Renal cortical epithelial cell (primary cell): ENCODE measurements at regions not wholly inside any gene's neighbourhood (a gene's known extent, or its start where the extent isn't known, plus 50 kb on each side); places are given as distances from the start of the nearest gene placed in this dataset.

ENCODE experiments used
- DNase-seq: peaks from one replicate; pipeline ENCODE4 v3.0.0-alpha.2; 2011; ENCODE audit warnings: low read depth

DNA sequence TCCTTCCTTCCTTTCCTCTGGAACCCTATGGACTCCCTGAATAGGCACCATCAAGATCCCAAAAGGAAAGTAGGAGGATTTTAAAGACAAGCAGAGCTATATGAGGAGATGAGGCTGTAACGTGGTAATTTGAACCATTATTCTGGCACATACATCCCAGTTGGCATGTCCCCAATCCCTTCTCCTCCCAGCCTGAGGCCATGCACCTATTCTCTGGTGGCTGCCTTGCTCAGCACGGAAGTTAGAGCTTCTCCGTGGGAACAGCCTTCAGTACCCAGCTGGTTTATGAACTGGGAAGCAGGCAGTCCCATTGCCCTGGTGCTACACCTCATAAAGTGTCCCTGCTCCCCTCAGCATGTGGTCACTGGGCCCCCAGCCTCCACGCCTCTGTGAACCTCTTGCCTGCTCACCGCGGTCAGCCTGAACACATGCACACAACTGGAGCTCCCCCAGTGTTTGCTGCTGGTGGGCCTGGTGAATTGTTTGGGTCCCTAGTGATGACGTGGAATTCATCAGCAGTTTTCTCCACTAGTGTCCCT lies 139.9 kb upstream of the PLET1 start:
- DNase-seq = no peak

DNA sequence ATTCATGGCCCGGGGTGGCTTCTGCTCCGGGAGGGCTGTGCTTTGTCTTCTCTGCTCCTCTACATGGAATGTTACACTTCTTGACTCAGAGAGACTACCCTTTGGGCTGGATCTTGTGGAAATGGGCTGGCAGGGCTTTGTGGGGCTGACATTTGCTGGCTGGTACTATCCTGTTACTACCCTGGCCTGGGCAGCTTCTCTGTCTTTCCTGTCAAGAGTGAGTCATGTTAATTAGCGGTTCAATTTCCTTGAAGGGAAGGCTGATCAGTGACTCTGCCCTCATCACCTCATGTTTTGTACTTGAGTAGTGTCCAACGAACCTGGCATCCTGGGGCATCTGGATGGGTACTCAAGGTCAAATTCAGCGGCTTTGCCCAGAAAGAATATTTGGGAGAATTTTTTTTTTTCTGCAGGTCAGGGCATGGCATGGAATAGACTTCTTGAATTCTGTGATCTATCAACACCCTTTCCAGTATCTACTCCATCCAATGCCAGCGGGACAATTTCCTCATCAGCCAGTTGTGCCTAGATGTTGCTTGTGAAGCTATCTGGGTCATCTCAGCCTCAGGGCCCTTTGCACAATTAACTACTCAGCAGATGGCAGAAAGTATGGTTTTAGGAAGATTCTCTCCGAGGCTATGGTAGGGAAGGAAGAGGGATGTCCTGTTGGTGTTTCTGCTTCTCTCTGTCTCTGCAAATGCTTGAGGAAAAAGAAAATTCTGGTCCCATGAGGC lies 140.5 kb upstream of the PLET1 start:
- peak; percentile 57 for DNase-seq

DNA sequence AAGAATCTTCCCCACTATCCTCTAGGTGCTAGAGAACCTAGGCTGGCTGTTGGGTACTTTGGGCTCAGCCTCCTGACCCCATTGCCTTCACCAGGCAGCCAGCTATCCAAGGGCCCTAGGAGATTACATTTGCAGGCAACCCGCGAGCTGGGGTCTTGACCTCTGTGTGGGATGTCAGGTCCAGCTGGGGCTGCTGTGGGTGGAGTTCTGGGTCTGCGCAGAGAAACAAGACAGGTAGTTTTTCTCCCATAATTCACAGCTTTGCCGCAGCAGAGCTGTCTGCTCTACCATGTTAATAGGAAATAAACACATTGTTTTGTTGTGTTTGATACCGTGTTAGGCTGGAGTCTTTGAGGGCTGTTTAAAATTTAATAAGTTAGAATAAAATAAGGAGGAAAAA lies 142.8 kb upstream of the PLET1 start:
- DNase-seq = no peak

DNA sequence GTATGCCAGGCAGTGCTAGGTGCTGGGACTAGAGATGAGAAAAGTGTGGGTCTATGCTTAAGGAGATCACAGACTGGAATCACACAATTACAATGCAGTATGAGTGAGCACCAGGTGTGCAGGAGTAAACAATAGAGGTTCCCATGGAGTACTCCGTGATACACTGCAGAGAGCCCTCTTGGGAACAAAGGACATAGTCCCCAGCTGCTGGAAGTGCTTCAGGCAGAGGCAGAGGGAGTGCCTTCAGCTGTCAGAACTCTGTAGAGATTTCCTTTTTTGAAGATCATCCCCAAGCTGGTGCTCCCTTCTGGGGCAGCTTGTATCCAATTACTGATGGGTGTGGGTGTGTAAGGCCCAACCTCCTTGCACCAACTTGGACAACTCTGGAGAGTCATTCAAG lies 143.5 kb upstream of the PLET1 start:
- DNase-seq = no peak

DNA sequence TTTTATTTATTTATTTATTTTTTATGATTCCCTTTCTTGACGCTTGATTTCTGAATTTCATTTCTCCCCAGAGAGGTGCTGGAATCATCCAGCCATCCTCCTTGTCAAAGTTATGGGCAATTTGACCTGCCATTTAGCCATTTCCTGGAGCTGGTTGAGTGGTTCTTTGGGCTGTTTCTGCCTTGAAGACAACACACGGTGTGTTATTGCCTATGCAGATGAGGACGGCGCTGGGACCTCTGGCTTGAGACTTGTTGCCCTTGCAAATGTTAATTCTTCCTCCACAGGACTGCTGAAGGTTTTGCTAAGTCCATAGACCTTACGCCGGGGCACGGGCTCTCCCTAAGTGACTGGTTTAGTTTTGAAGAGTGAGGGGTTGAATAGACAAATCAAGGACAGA lies 147.9 kb upstream of the PLET1 start:
- peak; percentile 1 for DNase-seq

DNA sequence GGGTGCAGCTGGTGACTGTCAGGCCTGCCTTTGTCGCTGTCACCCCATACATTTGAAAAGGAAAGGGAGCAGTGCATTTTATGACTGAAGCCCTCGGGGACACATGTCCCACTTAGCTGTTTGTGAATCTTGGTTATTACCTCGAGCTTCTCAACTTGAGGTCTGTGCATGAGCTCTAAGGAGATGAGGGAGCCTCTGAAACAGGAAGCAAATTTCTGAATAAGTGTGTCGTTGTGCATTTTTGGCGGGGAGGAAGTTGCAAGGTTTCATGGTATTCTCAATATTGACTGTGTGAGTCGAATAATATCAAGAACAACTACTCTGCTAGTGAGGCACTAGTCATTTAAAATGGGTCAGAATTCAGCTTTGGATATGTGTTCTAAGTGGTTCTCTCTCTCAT lies 149.7 kb upstream of the PLET1 start:
- DNase-seq = no peak

DNA sequence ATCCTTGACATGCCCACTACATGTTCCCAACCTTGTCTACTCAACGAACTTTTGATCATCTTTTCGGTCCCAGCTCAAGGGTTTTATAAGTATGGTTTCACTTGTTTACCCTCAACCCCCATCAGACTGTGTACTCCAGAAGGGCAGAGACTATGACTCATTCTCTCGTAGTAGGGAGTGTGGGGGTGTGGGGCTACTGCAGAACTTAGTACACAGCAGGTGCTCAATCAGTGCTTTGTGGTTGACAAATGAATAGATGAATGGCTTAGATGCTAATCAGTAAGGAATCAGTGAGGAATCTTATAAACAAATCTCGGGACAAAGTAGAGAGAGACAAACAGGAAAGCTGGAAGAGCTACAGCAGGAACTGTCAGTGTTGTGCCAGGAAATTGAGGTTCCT lies 151.7 kb upstream of the PLET1 start:
- DNase-seq = peak; percentile 9

DNA sequence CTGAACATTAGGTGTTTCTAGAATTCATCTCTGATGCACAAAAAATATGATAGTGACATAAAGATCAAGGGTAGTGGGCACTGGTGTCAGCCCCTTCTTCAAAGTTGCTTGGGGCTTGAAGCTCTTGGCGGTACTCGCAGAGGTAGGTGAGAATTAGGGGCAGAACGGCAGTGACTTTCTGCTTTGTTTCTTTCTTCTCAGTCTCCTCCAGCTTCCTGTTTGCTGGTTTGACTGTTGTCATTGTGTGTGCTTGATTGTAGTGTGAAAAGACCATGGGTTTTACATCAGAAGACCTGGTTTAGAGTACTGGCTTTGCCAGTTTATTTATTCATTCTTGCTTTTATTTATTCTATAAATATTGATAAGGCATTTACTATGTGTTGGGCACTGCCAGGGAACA lies 156.7 kb upstream of the PLET1 start:
- DNase-seq = no peak

DNA sequence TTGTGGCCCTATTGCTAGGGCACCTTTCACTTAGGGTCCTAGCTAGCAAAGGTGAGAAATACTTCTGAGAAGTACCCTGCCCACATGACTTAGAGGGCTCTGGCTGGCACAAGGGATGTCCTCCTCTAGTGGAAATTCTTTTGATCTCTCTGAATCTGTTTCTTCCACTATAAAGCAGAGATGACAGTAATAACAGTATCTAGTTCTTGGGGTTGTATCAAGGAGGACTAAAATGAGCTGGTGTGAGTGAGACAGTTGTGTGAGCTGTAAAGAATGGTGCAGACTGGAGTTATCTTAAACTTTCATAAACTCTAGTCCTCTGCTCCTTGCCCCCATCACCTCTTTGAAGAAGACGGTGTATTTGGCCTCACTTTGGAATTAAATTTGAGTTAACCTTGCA lies 157.8 kb upstream of the PLET1 start:
- no peak for DNase-seq

DNA sequence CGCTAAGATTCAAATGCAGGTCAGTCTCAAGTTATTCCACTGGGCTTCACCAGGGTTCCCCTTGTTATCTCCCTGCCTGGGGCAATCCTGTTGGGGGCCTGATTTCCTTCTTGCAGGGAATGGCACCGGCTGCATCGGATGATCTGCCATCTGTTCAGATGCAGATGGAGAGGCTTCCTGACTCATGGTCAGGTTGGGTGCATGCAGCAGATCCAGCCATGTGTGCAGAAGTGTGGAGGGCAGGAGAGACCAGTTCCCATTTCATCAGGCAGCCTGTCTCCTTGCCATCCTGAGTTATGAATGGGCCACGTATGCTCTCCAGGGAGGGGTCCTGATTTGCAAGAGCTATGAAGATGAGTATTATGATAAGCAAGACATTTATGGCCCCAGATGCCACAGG lies 161.2 kb upstream of the PLET1 start:
- DNase-seq = no peak

DNA sequence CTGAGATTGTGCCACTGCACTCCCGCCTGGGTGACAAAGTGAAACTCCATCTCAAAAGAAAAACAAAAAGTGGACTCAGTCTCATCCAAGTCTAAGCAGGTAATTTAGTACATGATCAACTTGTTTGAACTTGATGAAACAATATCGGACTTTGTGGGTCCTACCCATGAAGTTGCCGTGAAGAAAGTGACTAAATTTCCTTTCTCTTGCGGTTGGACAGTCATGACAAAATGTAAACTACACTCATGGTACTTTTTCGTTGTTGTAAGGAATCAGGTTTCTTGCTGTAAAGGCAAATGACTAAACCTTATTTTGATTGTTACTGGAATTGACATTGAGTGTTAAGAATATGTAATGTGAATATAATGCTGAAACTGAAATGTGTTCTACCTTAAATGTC lies 164.5 kb upstream of the PLET1 start:
- DNase-seq = no peak

DNA sequence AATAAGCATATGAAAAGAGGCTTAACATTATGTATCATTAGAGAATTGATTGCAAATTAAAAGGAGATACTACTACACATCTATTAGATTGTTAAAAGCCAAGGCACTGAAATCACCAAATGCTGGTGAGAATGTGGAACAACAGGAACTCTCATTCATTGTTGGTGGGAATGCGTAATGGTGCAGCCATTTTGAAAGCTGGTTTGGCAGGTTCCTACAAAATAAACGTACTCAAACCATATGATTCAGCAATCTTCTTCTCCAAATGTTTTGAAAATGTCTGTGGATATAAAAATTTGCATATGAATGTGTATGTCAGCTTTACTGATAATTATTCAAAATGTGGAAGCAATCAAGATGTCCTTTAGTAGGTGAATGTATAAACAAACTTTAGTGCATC lies 176.4 kb upstream of the PLET1 start:
- no peak for DNase-seq

DNA sequence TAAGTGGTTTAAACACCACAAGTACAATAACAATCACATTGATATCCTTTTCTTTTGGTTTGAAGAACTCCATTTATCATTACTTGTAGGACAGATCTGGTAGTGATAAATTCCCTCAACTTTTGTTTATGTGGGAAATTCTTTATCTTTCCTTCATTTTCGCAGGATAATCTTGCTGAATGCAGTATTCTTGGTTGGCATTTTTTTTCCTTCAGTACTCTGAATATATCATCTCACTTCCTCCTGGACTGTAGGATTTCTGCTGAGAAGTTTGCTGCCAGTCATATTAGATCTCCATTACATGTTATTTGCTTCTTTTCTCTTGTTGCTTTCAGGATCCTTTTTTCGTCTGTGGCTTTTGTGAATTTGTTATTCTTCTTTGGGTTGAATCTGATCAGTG lies 179.0 kb upstream of the PLET1 start:
- no peak for DNase-seq

DNA sequence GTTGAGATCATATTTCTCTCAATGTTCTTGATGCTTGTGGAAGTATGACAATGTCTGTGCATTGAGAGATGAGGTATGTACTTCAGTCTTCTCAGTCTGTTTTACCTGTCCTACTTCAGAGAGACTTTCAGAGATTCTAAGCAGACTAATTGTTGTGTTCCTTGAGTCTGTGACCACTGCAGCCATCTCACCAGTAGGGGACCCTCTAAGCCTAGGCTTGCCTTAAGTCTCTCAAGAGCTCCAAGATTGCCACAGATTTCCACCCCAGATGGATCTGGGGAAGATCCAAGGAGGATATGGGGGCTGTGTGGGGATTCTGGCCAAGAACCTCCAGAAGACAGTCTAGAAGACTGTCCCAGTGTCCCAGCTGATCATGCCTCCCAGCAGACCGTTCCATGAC lies 179.9 kb upstream of the PLET1 start:
- no peak for DNase-seq

DNA sequence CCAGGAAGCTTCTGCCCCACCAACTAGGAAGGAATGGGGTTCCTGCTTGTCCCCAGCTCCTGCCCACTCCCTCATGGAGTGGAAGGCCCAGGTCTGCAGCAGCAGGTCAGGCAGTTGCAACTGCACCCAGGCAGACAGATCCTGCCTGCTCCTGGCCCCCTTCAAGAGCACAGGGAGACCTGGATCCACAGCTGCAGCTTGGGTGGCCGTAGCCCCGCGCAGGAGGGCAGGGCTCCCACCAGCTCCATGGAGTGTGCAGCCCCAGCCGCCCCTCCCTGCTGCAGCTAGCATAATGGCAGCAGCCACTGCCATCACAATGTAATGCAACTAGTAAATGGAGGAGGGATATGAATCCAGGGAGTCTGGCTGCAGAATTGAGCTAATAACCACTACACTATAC lies 187.5 kb upstream of the PLET1 start:
- no peak for DNase-seq

DNA sequence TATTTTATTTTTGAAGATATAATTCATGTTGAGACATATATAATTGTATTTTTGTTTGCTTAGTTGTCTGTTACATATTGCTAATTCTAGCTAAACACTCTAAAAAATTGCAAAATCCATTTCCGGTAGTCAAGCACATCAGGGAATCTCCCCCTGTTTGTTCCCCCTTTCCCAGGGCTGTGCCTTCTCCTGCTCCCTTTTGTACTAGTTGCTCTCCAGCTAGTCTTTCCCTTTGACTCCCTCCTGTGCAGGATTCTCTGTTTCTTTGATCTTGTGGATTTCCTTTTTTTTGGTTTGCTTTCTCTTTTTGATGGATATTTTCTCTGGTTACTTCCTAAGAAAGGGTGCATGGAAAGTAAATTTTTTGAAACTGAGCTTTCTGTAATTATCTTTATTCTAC lies 188.1 kb upstream of the PLET1 start:
- no peak for DNase-seq

DNA sequence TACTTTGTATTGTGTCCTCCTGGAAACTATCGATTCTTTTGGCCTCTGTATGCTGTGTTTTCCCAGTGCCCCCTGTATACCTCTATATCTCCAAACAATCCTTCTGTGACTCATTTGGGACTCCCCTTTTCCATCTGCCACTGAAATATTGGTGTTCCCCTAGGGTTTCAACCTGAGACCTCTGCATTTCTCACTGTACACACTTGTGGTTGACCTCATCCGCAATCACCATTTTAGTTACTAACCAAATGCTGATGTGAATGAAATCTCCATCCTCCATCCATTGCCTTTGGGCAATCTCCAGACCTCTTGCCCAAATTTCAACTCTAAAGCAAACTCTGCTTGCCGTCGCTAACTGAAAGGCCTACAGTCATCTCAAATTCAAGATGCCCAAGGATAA lies 190.6 kb upstream of the PLET1 start:
- DNase-seq = no peak

DNA sequence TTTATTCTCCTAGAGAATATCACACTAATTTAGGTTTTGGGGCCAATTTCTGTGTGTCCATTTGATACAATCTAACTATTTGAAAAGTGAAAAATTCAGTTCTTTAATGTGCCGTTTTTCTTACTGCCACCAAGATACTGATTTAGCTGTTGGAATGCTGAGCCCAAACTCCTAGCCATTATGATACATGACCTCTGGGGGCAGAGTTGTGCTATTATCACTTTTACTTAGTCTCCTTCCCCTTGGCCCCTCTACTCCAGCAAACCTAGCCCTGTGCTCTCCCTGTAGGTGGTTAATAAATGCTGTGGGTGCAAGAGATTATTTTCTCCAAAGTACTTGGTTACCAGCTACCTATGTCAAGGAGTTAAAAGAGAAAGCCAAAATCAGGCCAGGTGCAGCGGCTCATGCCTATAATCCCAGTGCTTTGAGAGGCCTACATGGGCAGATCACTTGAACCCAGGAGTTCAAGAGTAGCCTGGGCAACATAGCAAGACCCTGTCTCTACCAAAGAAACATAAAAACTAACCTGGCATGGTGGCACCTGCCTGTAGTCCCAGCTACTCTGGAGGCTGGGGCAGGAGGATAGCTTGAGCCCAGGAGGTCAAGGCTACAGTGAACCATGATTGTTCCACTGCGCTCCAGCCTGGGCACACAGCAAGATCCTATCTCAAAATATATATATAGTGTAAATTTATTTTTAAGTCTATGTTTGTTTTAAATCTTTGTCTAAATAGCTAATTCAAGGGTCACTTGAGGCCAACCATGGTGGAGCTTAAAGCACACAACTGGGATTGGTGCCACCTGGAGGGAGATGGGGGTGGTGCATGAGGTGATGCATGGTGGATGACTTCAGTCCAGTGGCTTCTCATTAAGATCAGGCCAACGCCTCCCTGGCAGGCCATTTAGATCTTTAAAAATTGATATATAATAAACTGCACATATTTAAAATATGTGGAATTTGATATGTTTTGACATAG lies 193.2 kb upstream of the PLET1 start:
- peak; percentile 50 for DNase-seq

DNA sequence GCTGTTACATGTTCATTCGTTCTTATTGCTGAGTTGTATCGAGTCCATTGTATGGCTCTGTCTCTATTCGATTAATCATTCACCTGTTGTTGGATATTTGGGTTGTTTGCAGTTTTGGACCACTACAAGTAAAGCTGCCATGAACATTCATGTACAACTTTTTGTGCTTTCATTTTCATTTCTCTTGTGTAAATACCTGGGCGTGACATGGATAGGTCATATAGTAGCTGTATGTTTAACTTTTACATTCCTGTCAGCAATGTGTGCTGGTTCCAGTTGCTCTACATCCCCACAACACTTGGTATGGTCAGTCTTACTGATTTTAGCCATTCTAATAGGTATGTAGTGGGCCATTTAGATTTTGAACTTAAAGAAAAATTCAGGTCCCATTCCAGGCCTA lies 194.2 kb upstream of the PLET1 start:
- no peak for DNase-seq

DNA sequence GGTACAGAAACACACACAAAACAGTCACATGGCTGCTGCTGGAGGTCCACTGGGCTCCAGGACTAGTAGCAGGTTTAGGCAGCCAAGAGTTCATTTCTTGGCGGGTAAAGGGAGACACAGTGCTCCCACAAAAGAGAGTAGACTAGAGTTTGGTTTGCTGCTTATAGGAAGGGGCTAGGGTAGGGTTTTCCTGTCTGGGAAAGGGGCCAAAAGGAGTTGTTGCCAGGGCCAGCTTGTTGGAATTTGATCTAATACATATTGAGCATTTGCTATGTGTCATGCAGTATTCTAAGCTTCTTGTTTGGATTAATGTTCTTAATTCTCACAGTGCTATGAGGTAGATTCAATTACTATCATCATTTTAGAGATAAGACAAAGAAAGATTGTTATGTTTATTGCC lies 195.1 kb upstream of the PLET1 start:
- DNase-seq = no peak

DNA sequence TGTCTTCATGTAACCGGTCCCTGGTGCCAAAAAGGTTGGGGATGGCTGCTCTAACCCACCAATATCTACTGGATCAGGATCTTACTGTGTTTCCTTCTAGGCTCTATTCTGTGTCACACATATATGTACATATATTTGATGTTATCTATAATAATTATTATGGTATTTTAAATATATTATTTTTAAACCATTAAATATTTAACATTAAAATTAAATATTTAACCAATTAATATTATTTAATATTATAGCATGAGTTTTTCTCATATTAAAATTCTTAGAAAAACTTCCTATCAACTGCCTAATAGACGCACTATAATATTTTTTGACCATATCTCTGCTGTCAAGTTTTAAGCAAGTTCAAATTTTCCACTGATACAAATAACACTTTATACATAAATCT lies 196.9 kb upstream of the PLET1 start:
- no peak for DNase-seq

DNA sequence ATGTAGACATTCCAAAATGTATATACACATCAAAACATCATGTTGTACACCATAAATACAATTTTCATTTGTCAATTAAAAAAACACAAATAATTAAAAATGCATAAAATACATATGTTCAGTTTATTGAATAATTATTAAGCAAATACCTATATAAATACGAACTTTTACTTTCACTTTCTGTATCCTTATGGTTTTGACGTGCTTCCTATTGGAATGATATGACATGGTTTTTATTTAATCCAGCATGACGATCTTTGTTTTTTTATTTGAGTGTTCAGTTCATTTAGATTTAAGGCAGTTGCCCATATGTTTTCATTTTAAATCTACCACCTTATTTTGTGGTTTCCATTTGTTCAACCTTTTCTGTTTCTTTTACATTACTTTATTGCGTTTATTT lies 198.3 kb upstream of the PLET1 start:
- no peak for DNase-seq

DNA sequence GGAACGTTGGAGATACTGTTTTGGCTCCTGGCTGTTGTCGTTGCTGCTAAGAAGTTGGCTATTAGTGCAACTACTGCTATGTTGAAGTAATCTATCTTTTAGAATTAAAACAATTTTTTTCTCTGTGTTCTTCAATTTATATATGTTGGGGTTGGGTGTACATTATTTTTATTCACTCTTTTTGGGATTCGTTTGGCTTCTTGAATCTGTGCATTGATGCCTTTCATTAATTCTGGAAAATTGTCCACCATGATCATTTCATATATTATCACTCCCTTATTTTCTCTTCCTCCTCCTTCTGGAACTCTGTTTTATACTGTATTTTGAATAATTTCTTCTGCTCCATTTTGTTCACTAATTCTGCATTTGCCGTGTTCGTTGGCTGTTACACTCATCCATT lies 199.5 kb upstream of the PLET1 start:
- no peak for DNase-seq
